Iris pigment epithelial cell (primary cell): ENCODE measurements at regions not wholly inside any gene's neighbourhood (a gene's known extent, or its start where the extent isn't known, plus 50 kb on each side); places are given as distances from the start of the nearest gene placed in this dataset.
"Not testable (repeated sequence)": the region's sequence is repeated elsewhere in the genome, so short reads cannot be mapped to it uniquely, and the experiment has no call there.

Experiments
- DNase-seq: peaks from one replicate; pipeline ENCODE4 v3.0.0-alpha.2; 2011; ENCODE audit warnings: low read depth

GRCh38 chr1:58836408-58836807 is 52.6 kb upstream of the JUN start:
- no peak for DNase-seq

- no peak for DNase-seq
Observed at GRCh38 chr1:58837886-58838285, 54.0 kb upstream of the JUN start.

- no peak for DNase-seq
Observed at GRCh38 chr1:58839147-58839795, 55.4 kb upstream of the JUN start.

- DNase-seq, result no peak
Observed at GRCh38 chr1:58839846-58840835, 56.3 kb upstream of the JUN start.

GRCh38 chr1:58841455-58841854 is 57.6 kb upstream of the JUN start:
- peak; percentile 35 for DNase-seq

GRCh38 chr1:58842941-58843340 is 59.1 kb upstream of the JUN start:
- DNase-seq, result no peak

- DNase-seq, result peak; percentile 70
Observed at GRCh38 chr1:58844176-58844575, 60.3 kb upstream of the JUN start.

GRCh38 chr1:58845942-58846341 is 62.1 kb upstream of the JUN start:
- DNase-seq, result no peak

GRCh38 chr1:58848818-58849411 is 65.1 kb upstream of the JUN start:
- DNase-seq, result peak; percentile 97

- no peak for DNase-seq
Observed at GRCh38 chr1:58849551-58849950, 65.7 kb upstream of the JUN start.

GRCh38 chr1:58850636-58851035 is 66.8 kb upstream of the JUN start:
- DNase-seq, result no peak

GRCh38 chr1:58852731-58853485 is 69.1 kb upstream of the JUN start:
- no peak for DNase-seq

GRCh38 chr1:58854576-58854975 is 70.7 kb upstream of the JUN start:
- DNase-seq, result no peak

- no peak for DNase-seq
Observed at GRCh38 chr1:58855274-58856165, 71.7 kb upstream of the JUN start.

- not testable (repeated sequence) for DNase-seq
Observed at GRCh38 chr1:58856281-58856680, 72.4 kb upstream of the JUN start.

- DNase-seq, result peak; percentile 45
Observed at GRCh38 chr1:58857680-58858673, 74.1 kb upstream of the JUN start.

- DNase-seq, result no peak
Observed at GRCh38 chr1:58859769-58860485, 76.1 kb upstream of the JUN start.

- DNase-seq, result no peak
Observed at GRCh38 chr1:58861076-58861475, 77.2 kb upstream of the JUN start.

- DNase-seq, result peak; percentile 64
Observed at GRCh38 chr1:58861506-58861905, 77.7 kb upstream of the JUN start.
